HG03439 (cell line): ENCODE measurements at regions not wholly inside any gene's neighbourhood (a gene's known extent, or its start where the extent isn't known, plus 50 kb on each side); places are given as distances from the start of the nearest gene placed in this dataset.

Source experiments
- ATAC-seq: cut with Tn5 transposase; IDR thresholded peaks from one replicate; pipeline ENCODE4 v1.9.1; 2021; ENCODE audit warnings: mild to moderate bottlenecking, moderate library complexity; ENCODE audit not compliant: unreplicated experiment

GRCh38 chr6:93794166-93794565 is 374.8 kb upstream of the EPHA7 start:
- no peak for ATAC-seq

GRCh38 chr6:93792746-93793145 is 373.4 kb upstream of the EPHA7 start:
- ATAC-seq: no peak

GRCh38 chr6:93790981-93791380 is 371.6 kb upstream of the EPHA7 start:
- no peak for ATAC-seq

- no peak for ATAC-seq
Observed at GRCh38 chr6:93789532-93789931, 370.2 kb upstream of the EPHA7 start.

GRCh38 chr6:93787841-93788240 is 368.5 kb upstream of the EPHA7 start:
- ATAC-seq: no peak

- no peak for ATAC-seq
Observed at GRCh38 chr6:93786474-93787330, 367.3 kb upstream of the EPHA7 start.

- ATAC-seq: no peak
Observed at GRCh38 chr6:93785694-93786030, 366.3 kb upstream of the EPHA7 start.

GRCh38 chr6:93784794-93785693 is 365.7 kb upstream of the EPHA7 start:
- no peak for ATAC-seq

- no peak for ATAC-seq
Observed at GRCh38 chr6:93779086-93779841, 359.9 kb upstream of the EPHA7 start.

GRCh38 chr6:93759190-93759589 is 339.8 kb upstream of the EPHA7 start:
- ATAC-seq: no peak

- no peak for ATAC-seq
Observed at GRCh38 chr6:93751969-93752368, 332.6 kb upstream of the EPHA7 start.

- no peak for ATAC-seq
Observed at GRCh38 chr6:93749930-93750329, 330.6 kb upstream of the EPHA7 start.

- ATAC-seq: no peak
Observed at GRCh38 chr6:93749191-93749590, 329.8 kb upstream of the EPHA7 start.

- no peak for ATAC-seq
Observed at GRCh38 chr6:93746892-93747291, 327.5 kb upstream of the EPHA7 start.

- no peak for ATAC-seq
Observed at GRCh38 chr6:93745306-93745705, 325.9 kb upstream of the EPHA7 start.

- no peak for ATAC-seq
Observed at GRCh38 chr6:93735099-93735498, 315.7 kb upstream of the EPHA7 start.

GRCh38 chr6:93731306-93731705 is 311.9 kb upstream of the EPHA7 start:
- ATAC-seq: no peak

GRCh38 chr6:93728150-93728549 is 308.8 kb upstream of the EPHA7 start:
- ATAC-seq: no peak

GRCh38 chr6:93727447-93727846 is 308.1 kb upstream of the EPHA7 start:
- ATAC-seq: no peak

- no peak for ATAC-seq
Observed at GRCh38 chr6:93721386-93722048, 302.2 kb upstream of the EPHA7 start.

- no peak for ATAC-seq
Observed at GRCh38 chr6:93713974-93714373, 294.6 kb upstream of the EPHA7 start.
